SK-N-MC (cell line): ENCODE measurements at regions not wholly inside any gene's neighbourhood (a gene's known extent, or its start where the extent isn't known, plus 50 kb on each side); places are given as distances from the start of the nearest gene placed in this dataset.

Experiments
- EZH2 ChIP-seq: fragments of 200-600 bp; sonication (generic); IDR thresholded peaks from one replicate; pipeline ENCODE4 v1.6.1; 2017; ENCODE audit warnings: antibody characterized with exemption
- POLR2AphosphoS5 ChIP-seq: IDR thresholded peaks from 2 replicates; pipeline ENCODE4 v1.6.1; 2012; ENCODE audit warnings: mild to moderate bottlenecking, low read depth, low read length, borderline replicate concordance

GRCh38 chr20:48366230-48366629, 461.6 kb downstream of the PREX1 start:
- TF ChIP-seq EZH2 (no peak), POLR2AphosphoS5 (no peak)
